ENCODE measurements at regions not wholly inside any gene's neighbourhood (a gene's known extent, or its start where the extent isn't known, plus 50 kb on each side); places are given as distances from the start of the nearest gene placed in this dataset.
"Not testable (repeated sequence)": the region's sequence is repeated elsewhere in the genome, so short reads cannot be mapped to it uniquely, and the experiment has no call there.

GRCh38 chr4:169342906-169343564 is 72.3 kb upstream of the SH3RF1 start:
- DNase-seq (ENCODE audit: low spot score) = no peak

- no peak for DNase-seq (ENCODE audit: low spot score)
Measured at GRCh38 chr4:169342159-169342860, 71.6 kb upstream of the SH3RF1 start.

GRCh38 chr4:169341490-169341889 is 70.7 kb upstream of the SH3RF1 start:
- peak; percentile 26 for DNase-seq (ENCODE audit: low spot score)

GRCh38 chr4:169340834-169341233 is 70.1 kb upstream of the SH3RF1 start:
- no peak for DNase-seq (ENCODE audit: low spot score)

- no peak for DNase-seq (ENCODE audit: low spot score)
Measured at GRCh38 chr4:169338241-169338640, 67.5 kb upstream of the SH3RF1 start.

GRCh38 chr4:169337510-169337909 is 66.8 kb upstream of the SH3RF1 start:
- peak; percentile 80 for DNase-seq (ENCODE audit: low spot score)

- DNase-seq (ENCODE audit: low spot score) = peak; percentile 54
Measured at GRCh38 chr4:169335331-169335730, 64.6 kb upstream of the SH3RF1 start.

- DNase-seq (ENCODE audit: low spot score) = no peak
Measured at GRCh38 chr4:169334335-169334734, 63.6 kb upstream of the SH3RF1 start.

- DNase-seq (ENCODE audit: low spot score) = no peak
Measured at GRCh38 chr4:169333265-169333664, 62.5 kb upstream of the SH3RF1 start.

GRCh38 chr4:169332583-169332982 is 61.8 kb upstream of the SH3RF1 start:
- no peak for DNase-seq (ENCODE audit: low spot score)

- no peak for DNase-seq (ENCODE audit: low spot score)
Measured at GRCh38 chr4:169330811-169331210, 60.1 kb upstream of the SH3RF1 start.

- DNase-seq (ENCODE audit: low spot score) = no peak
Measured at GRCh38 chr4:169330095-169330494, 59.3 kb upstream of the SH3RF1 start.

- DNase-seq (ENCODE audit: low spot score) = no peak
Measured at GRCh38 chr4:169327951-169328350, 57.2 kb upstream of the SH3RF1 start.

- DNase-seq (ENCODE audit: low spot score) = not testable (repeated sequence)
Measured at GRCh38 chr4:169323925-169324324, 53.2 kb upstream of the SH3RF1 start.

GRCh38 chr4:169322833-169323232 is 52.1 kb upstream of the SH3RF1 start:
- DNase-seq (ENCODE audit: low spot score) = not testable (repeated sequence)
